Loucy (cell line): ENCODE measurements at regions not wholly inside any gene's neighbourhood (a gene's known extent, or its start where the extent isn't known, plus 50 kb on each side); places are given as distances from the start of the nearest gene placed in this dataset.

Experiments
- H2AFZ ChIP-seq: fragments of 200-600 bp; sonication (generic); 2 replicates; pipeline ENCODE4 v1.6.0; 2016; ENCODE audit warnings: antibody characterized with exemption, mild to moderate bottlenecking, low read length, moderate library complexity
- H3F3A ChIP-seq: fragments of 200-600 bp; 2 replicates; pipeline ENCODE4 v1.6.0; 2016; ENCODE audit warnings: antibody characterized with exemption, low read depth, mild to moderate bottlenecking
- H3K27me3 ChIP-seq: fragments of 200-600 bp; sonication (generic); 2 replicates; pipeline ENCODE4 v1.6.1; 2014; ENCODE audit warnings: low read length, mild to moderate bottlenecking; ENCODE audit not compliant: insufficient read depth, poor library complexity, severe bottlenecking
- H3K36me3 ChIP-seq: fragments of 200-600 bp; sonication (generic); 2 replicates; pipeline ENCODE4 v1.6.1; 2016; ENCODE audit warnings: low read length; ENCODE audit not compliant: insufficient read depth
- H3K4me1 ChIP-seq: fragments of 200-600 bp; sonication (generic); 2 replicates; pipeline ENCODE4 v1.5.1; 2014; ENCODE audit warnings: low read length, mild to moderate bottlenecking; ENCODE audit not compliant: insufficient read depth, poor library complexity, severe bottlenecking
- H3K4me2 ChIP-seq: fragments of 200-600 bp; sonication (generic); 2 replicates; pipeline ENCODE4 v1.6.0; 2014; ENCODE audit warnings: antibody characterized with exemption, low read length, low read depth, mild to moderate bottlenecking; ENCODE audit not compliant: poor library complexity, severe bottlenecking
- H3K4me3 ChIP-seq: fragments of 200-600 bp; sonication (generic); 2 replicates; pipeline ENCODE4 v1.5.1; 2014; ENCODE audit warnings: low read length, mild to moderate bottlenecking, mixed read lengths; ENCODE audit not compliant: poor library complexity, severe bottlenecking
- H3K79me2 ChIP-seq: fragments of 200-600 bp; sonication (generic); 2 replicates; pipeline ENCODE4 v1.6.1; 2014; ENCODE audit warnings: low read length; ENCODE audit not compliant: insufficient read depth
- H3K9ac ChIP-seq: fragments of 200-600 bp; sonication (generic); 2 replicates; pipeline ENCODE4 v1.6.0; 2014; ENCODE audit warnings: mild to moderate bottlenecking, low read depth, low read length, moderate library complexity; ENCODE audit not compliant: poor library complexity, severe bottlenecking
- H3K9me2 ChIP-seq: fragments of 200-600 bp; sonication (generic); replicated peaks from 2 replicates; pipeline ENCODE4 v1.6.1; 2016; ENCODE audit warnings: low read depth, low read length, mixed read lengths
- H3K9me3 ChIP-seq: fragments of 200-600 bp; sonication (generic); 2 replicates; pipeline ENCODE4 v1.6.1; 2014; ENCODE audit warnings: mild to moderate bottlenecking, antibody characterized with exemption, low read length, low read depth; ENCODE audit not compliant: insufficient read depth
- H4K20me1 ChIP-seq: fragments of 200-600 bp; sonication (generic); 2 replicates; pipeline ENCODE4 v1.6.0; 2014; ENCODE audit warnings: antibody characterized with exemption, low read length, mild to moderate bottlenecking; ENCODE audit not compliant: insufficient read depth, poor library complexity, severe bottlenecking
- EZH2phosphoT487 ChIP-seq: fragments of 200-600 bp; IDR thresholded peaks from 2 replicates; pipeline ENCODE4 v1.6.1; 2018; ENCODE audit warnings: antibody characterized with exemption, mild to moderate bottlenecking, moderate library complexity, borderline replicate concordance
- TF ChIP-seq, protein P1 (sequence below): fragments of 200-600 bp; sonication (generic); conservative IDR thresholded peaks from 2 replicates; pipeline ENCODE4 v1.5.1; 2014; ENCODE audit warnings: mild to moderate bottlenecking, antibody characterized with exemption, low read length

DNA sequence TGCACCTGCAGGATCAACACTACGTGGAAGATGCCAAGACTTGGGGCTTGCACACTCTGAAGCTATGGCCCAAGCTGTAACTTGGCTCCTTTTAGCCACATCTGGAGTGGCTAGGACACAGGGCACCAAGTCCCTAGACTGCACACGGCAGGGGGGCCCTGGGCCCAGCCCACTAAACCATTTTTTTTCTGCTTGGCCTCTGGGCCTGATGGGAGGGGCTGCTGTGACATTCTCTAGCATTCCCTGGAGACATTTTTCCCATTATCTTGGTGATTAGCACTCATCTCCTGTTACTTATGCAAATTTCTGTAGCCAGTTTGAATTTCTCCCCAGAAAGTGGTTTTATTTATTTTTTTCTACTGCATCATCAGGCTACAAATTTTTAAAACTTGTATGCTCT lies 1080.7 kb downstream of the LRFN5 start:
- Histone ChIP-seq H3K9ac (no peak overlapping the region), H3K4me2 (no peak overlapping the region), H3K4me3 (no peak overlapping the region), H3K9me2 (no peaks in the 10 kb centered on the region), H3F3A (no peaks in the 10 kb centered on the region), H4K20me1 (no peaks in the 10 kb centered on the region), H2AFZ (no peak overlapping the region), H3K27me3 (no peaks in the 10 kb centered on the region), H3K4me1 (no peaks in the 10 kb centered on the region), H3K36me3 (no peaks in the 10 kb centered on the region), H3K9me3 (no peaks in the 10 kb centered on the region), H3K79me2 (no peaks in the 10 kb centered on the region)
- TF ChIP-seq, protein P1, sequence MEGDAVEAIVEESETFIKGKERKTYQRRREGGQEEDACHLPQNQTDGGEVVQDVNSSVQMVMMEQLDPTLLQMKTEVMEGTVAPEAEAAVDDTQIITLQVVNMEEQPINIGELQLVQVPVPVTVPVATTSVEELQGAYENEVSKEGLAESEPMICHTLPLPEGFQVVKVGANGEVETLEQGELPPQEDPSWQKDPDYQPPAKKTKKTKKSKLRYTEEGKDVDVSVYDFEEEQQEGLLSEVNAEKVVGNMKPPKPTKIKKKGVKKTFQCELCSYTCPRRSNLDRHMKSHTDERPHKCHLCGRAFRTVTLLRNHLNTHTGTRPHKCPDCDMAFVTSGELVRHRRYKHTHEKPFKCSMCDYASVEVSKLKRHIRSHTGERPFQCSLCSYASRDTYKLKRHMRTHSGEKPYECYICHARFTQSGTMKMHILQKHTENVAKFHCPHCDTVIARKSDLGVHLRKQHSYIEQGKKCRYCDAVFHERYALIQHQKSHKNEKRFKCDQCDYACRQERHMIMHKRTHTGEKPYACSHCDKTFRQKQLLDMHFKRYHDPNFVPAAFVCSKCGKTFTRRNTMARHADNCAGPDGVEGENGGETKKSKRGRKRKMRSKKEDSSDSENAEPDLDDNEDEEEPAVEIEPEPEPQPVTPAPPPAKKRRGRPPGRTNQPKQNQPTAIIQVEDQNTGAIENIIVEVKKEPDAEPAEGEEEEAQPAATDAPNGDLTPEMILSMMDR = no peak
- TF ChIP-seq EZH2phosphoT487 = no peak

DNA sequence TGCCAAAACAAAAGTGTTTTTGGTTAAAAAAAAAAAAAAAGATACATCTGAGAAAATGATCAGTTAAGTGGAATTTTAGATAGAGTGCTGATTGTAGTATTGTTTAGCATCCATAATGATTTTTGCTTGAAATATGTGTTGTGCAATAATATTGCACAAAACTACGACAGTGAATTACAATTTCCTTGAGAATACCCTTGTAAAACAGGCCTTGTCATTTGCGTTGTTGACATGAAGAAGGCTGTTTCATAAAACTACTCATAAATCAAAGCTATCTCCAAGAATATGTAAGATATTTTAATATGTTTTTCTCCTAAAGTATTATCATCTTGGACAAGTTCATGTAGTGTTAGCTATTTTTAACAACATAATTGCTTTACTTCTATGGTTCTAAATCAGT lies 1077.0 kb downstream of the LRFN5 start:
- H2AFZ ChIP-seq = no peak overlapping the region
- no peaks in the 10 kb centered on the region for H3K9me3 ChIP-seq
- H3K36me3 ChIP-seq = no peaks in the 10 kb centered on the region
- H3K27me3 ChIP-seq = no peaks in the 10 kb centered on the region
- no peaks in the 10 kb centered on the region for H3K79me2 ChIP-seq
- H3K4me1 ChIP-seq = no peaks in the 10 kb centered on the region
- no peaks in the 10 kb centered on the region for H3F3A ChIP-seq
- H3K9me2 ChIP-seq = no peaks in the 10 kb centered on the region
- H3K9ac ChIP-seq = no peak overlapping the region
- TF ChIP-seq, protein P1 = no peak
- TF ChIP-seq EZH2phosphoT487 = no peak
- H3K4me3 ChIP-seq = no peak overlapping the region
- no peaks in the 10 kb centered on the region for H4K20me1 ChIP-seq
- no peak overlapping the region for H3K4me2 ChIP-seq

DNA sequence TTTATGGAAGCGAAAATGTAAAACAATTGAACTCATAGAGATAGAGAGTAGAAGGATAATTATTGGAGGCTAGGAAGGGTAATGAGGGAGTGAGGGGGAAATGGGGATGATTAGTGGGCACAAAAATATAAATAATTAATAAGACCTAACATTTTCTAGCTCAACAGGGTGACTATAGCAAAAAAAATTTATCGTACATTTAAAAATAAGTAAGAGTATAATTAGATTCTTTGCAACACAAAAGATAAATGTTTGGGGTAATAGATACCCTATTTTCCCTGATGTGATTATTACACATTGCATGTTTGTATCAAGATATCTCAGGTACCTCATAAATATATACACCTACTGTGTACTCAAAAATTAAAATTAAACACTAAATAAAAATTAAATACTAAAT lies 1070.0 kb downstream of the LRFN5 start:
- H4K20me1 ChIP-seq = no peaks in the 10 kb centered on the region
- no peak overlapping the region for H2AFZ ChIP-seq
- H3F3A ChIP-seq = no peaks in the 10 kb centered on the region
- no peak overlapping the region for H3K4me2 ChIP-seq
- H3K9ac ChIP-seq = no peak overlapping the region
- H3K27me3 ChIP-seq = no peaks in the 10 kb centered on the region
- H3K36me3 ChIP-seq = no peaks in the 10 kb centered on the region
- H3K9me3 ChIP-seq = no peaks in the 10 kb centered on the region
- TF ChIP-seq, protein P1 = no peak
- TF ChIP-seq EZH2phosphoT487 = no peak
- no peaks in the 10 kb centered on the region for H3K9me2 ChIP-seq
- H3K4me3 ChIP-seq = no peak overlapping the region
- no peaks in the 10 kb centered on the region for H3K79me2 ChIP-seq
- H3K4me1 ChIP-seq = no peaks in the 10 kb centered on the region
